ENCODE measurements at regions not wholly inside any gene's neighbourhood (a gene's known extent, or its start where the extent isn't known, plus 50 kb on each side); places are given as distances from the start of the nearest gene placed in this dataset.
A peak's percentile ranks its signal among the peaks of the same experiment; 100 is the strongest.

- H3K27ac Mint-ChIP-seq (ENCODE audit: unreplicated experiment): no peak overlapping the region
- no peak overlapping the region for H3K4me3 Mint-ChIP-seq (ENCODE audit: unreplicated experiment)
- DNase-seq (ENCODE audit: low spot score): no peak
- no peaks in the 10 kb centered on the region for H3K36me3 Mint-ChIP-seq (ENCODE audit: low read depth)
- no peak for TF ChIP-seq CTCF (IDR thresholded peaks at IDR 0.05)
- H3K9me3 Mint-ChIP-seq (ENCODE audit: low read depth): no peaks in the 10 kb centered on the region
- H3K27me3 Mint-ChIP-seq (ENCODE audit: low read depth): peaks cover 6% of the 10 kb centered on the region
- peaks cover 14% of the 10 kb centered on the region for H3K4me1 Mint-ChIP-seq (ENCODE audit: low read depth)
These were observed 54.5 kb upstream of the FAM180A start for GRCh38 chr7:135803143-135803542.

DNA sequence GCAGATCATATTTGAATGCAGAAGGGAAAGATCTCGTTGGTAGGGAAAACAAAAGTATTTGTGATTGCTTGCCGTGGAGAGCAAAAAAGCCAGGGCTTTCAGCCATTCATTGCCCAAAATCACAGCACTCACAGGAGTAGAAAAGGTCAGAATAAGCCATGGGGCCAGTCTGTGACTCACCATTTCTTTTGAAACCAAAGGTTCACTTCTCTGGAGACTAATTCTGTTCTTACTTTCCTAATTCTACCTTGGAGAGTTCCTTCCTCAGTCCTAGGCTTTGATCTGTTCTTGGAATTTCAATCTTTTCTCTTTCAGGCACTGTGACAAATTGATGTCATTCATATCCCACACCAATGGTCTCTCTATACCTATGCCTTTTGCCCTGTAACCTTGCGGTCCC, 54.1 kb upstream of the FAM180A start:
- no peaks in the 10 kb centered on the region for H3K36me3 Mint-ChIP-seq (ENCODE audit: low read depth)
- H3K4me1 Mint-ChIP-seq (ENCODE audit: low read depth): peaks cover 14% of the 10 kb centered on the region
- H3K9me3 Mint-ChIP-seq (ENCODE audit: low read depth): no peaks in the 10 kb centered on the region
- no peak overlapping the region for H3K4me3 Mint-ChIP-seq (ENCODE audit: unreplicated experiment)
- no peak overlapping the region for H3K27ac Mint-ChIP-seq (ENCODE audit: unreplicated experiment)
- no peak for TF ChIP-seq CTCF (IDR thresholded peaks at IDR 0.05)
- no peak for DNase-seq (ENCODE audit: low spot score)
- peaks cover 6% of the 10 kb centered on the region for H3K27me3 Mint-ChIP-seq (ENCODE audit: low read depth)

- H3K27ac Mint-ChIP-seq (ENCODE audit: unreplicated experiment): no peak overlapping the region
These were observed 53.3 kb upstream of the FAM180A start for GRCh38 chr7:135801877-135802276.

DNA sequence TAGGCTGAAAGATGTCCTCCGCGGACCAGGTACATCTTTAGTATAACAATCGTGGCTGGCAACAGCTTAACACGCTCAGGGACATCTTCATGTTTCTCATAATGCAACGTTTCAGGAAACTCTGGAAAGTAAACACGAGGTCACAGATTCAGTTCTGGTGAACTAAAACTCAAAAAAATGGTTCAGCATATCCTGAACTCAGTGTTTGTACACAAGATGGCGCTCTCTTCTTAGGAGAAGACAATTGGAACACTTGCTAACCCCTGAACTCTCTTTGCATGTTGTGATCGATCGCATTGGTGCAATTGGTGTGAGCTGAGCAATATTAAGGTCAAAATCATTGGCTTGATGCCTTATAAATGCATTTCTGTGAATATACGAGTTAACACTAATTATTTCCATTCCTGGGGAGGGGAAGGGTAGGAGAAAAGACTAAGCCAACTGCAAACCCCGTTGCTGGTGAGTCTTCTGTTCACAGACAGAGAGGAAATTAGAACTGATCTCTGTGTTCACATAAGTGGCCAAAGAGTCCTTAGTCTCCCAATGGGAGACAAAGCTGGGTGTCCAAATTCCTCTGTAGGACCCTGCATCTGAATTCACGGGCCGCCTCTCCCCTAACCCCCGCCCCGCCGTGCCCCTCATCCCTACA, 52.6 kb upstream of the FAM180A start:
- no peak overlapping the region for H3K27ac Mint-ChIP-seq (ENCODE audit: unreplicated experiment)
- H3K9me3 Mint-ChIP-seq (ENCODE audit: low read depth): no peaks in the 10 kb centered on the region
- peaks cover 6% of the 10 kb centered on the region for H3K27me3 Mint-ChIP-seq (ENCODE audit: low read depth)
- peaks cover 22% of the 10 kb centered on the region for H3K4me1 Mint-ChIP-seq (ENCODE audit: low read depth)
- H3K36me3 Mint-ChIP-seq (ENCODE audit: low read depth): no peaks in the 10 kb centered on the region
- TF ChIP-seq CTCF (IDR thresholded peaks at IDR 0.05): peak; percentile 97
- no peak overlapping the region for H3K4me3 Mint-ChIP-seq (ENCODE audit: unreplicated experiment)
- no peak for DNase-seq (ENCODE audit: low spot score)

More at GRCh38 chr7:135801877-135802276, 53.3 kb upstream of the FAM180A start:
- no peak overlapping the region for H3K4me3 Mint-ChIP-seq (ENCODE audit: unreplicated experiment)
- no peak for DNase-seq (ENCODE audit: low spot score)
- H3K36me3 Mint-ChIP-seq (ENCODE audit: low read depth): no peaks in the 10 kb centered on the region
- peaks cover 18% of the 10 kb centered on the region for H3K4me1 Mint-ChIP-seq (ENCODE audit: low read depth)
- TF ChIP-seq CTCF (IDR thresholded peaks at IDR 0.05): no peak
- H3K27me3 Mint-ChIP-seq (ENCODE audit: low read depth): peaks cover 6% of the 10 kb centered on the region
- no peaks in the 10 kb centered on the region for H3K9me3 Mint-ChIP-seq (ENCODE audit: low read depth)

- no peak for TF ChIP-seq CTCF (IDR thresholded peaks at IDR 0.05)
- H3K36me3 Mint-ChIP-seq (ENCODE audit: low read depth): no peaks in the 10 kb centered on the region
- H3K9me3 Mint-ChIP-seq (ENCODE audit: low read depth): no peaks in the 10 kb centered on the region
- no peak overlapping the region for H3K27ac Mint-ChIP-seq (ENCODE audit: unreplicated experiment)
- no peak for DNase-seq (ENCODE audit: low spot score)
- H3K4me1 Mint-ChIP-seq (ENCODE audit: low read depth): peaks cover 28% of the 10 kb centered on the region
- no peak overlapping the region for H3K4me3 Mint-ChIP-seq (ENCODE audit: unreplicated experiment)
- peaks cover 6% of the 10 kb centered on the region for H3K27me3 Mint-ChIP-seq (ENCODE audit: low read depth)
These were observed 51.9 kb upstream of the FAM180A start for GRCh38 chr7:135800560-135800959.

All from chondrocyte (in vitro differentiated cells).